Activated CD4-positive, alpha-beta memory T cell treated with anti-CD3 and anti-CD28 coated beads for 36 hours (primary cell): ENCODE measurements at regions not wholly inside any gene's neighbourhood (a gene's known extent, or its start where the extent isn't known, plus 50 kb on each side); places are given as distances from the start of the nearest gene placed in this dataset.

Source experiments
- CTCF ChIA-PET: fragments of 350-600 bp; sonication (Branson Sonifier 250); formaldehyde crosslinking; loops from one replicate; lab custom pipeline; 2021; ENCODE audit warnings: antibody characterized with exemption, inconsistent platforms; lab: Charles Lee
- POLR2A ChIA-PET: fragments of 350-600 bp; sonication (Branson Sonifier 250); formaldehyde crosslinking; loops from one replicate; lab custom pipeline; 2021; ENCODE audit warnings: antibody characterized with exemption; lab: Charles Lee
- DNase-seq: peaks from one replicate; pipeline ENCODE4 v3.0.0-alpha.2; 2020
- H3K27ac Mint-ChIP-seq: one replicate; pipeline ENCODE4 v1.8.0; 2021; ENCODE audit warnings: mixed read lengths
- H3K27me3 Mint-ChIP-seq: one replicate; pipeline ENCODE4 v1.8.0; 2021; ENCODE audit warnings: mixed read lengths
- H3K36me3 Mint-ChIP-seq: one replicate; pipeline ENCODE4 v1.8.0; 2021; ENCODE audit warnings: mixed read lengths
- H3K4me1 Mint-ChIP-seq: one replicate; pipeline ENCODE4 v1.8.0; 2021; ENCODE audit warnings: low read depth, mixed read lengths
- H3K4me3 Mint-ChIP-seq: one replicate; pipeline ENCODE4 v1.8.0; 2021; ENCODE audit warnings: mild to moderate bottlenecking, mixed read lengths
- H3K9me3 Mint-ChIP-seq: one replicate; pipeline ENCODE4 v1.8.0; 2021; ENCODE audit warnings: mixed read lengths
- intact Hi-C: fragments of 100-400 bp; cut with micrococcal nuclease; formaldehyde crosslinking; loops from one replicate; pipeline ENCODE4 v1.15.1; 2023

GRCh38 chr3:89802881-89803280 is 695.5 kb downstream of the EPHA3 start:
- no peak for DNase-seq
- Mint-ChIP-seq H3K4me1 (no peaks in the 10 kb centered on the region), H3K9me3 (peaks cover 4% of the 10 kb centered on the region), H3K27ac (no peak overlapping the region), H3K36me3 (no peaks in the 10 kb centered on the region), H3K27me3 (no peaks in the 10 kb centered on the region), H3K4me3 (no peak overlapping the region)
- CTCF ChIA-PET = no interaction called here
- POLR2A ChIA-PET = no interaction called here
- intact Hi-C loops = no loop called here

DNA sequence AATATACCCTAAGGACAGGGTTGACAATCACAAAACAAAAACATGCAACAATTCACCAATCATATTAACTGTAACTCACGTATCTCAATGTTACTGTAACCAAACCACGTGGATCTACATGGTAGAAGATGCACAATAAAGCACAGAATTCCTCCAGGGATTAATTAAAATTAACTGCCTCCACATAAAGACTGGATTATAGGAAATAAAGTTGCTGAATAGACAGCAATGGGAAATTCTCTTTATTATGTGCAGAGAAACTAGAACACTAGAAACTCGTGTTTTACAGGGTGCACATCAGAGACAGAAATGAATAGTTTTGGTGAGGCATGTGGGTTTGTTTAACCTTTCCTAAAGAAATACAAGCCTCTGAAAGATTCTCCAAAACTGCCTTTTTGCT is 696.3 kb downstream of the EPHA3 start:
- H3K9me3 Mint-ChIP-seq = peaks cover 5% of the 10 kb centered on the region
- H3K4me3 Mint-ChIP-seq = no peak overlapping the region
- no peaks in the 10 kb centered on the region for H3K36me3 Mint-ChIP-seq
- DNase-seq = no peak
- CTCF ChIA-PET = no interaction called here
- intact Hi-C loops = no loop called here
- POLR2A ChIA-PET = no interaction called here
- H3K27ac Mint-ChIP-seq = no peak overlapping the region
- H3K4me1 Mint-ChIP-seq = no peaks in the 10 kb centered on the region
- H3K27me3 Mint-ChIP-seq = no peaks in the 10 kb centered on the region

DNA sequence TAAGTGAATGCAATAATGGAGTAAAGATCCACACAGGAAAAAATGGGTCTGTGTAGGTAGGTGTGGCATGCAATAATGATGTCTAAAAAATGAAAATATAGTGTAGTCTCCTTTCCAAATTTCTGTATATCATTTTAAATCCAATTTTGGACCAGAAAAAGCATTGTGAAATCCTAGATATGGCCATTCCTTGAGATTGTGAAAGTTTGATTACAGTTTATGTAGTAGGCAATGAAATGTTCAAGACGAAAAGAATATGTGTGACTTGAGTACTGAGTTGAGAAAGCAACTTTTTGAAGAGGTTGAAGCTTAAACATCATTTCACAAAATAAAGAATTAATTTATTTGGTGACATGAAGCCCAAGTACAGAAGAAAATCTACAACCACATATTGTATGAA is 698.7 kb downstream of the EPHA3 start:
- Mint-ChIP-seq H3K9me3 (peaks cover 8% of the 10 kb centered on the region), H3K4me3 (no peak overlapping the region), H3K27ac (no peak overlapping the region), H3K4me1 (no peaks in the 10 kb centered on the region), H3K36me3 (no peaks in the 10 kb centered on the region), H3K27me3 (no peaks in the 10 kb centered on the region)
- CTCF ChIA-PET = no interaction called here
- intact Hi-C loops = no loop called here
- no peak for DNase-seq
- POLR2A ChIA-PET = no interaction called here

DNA sequence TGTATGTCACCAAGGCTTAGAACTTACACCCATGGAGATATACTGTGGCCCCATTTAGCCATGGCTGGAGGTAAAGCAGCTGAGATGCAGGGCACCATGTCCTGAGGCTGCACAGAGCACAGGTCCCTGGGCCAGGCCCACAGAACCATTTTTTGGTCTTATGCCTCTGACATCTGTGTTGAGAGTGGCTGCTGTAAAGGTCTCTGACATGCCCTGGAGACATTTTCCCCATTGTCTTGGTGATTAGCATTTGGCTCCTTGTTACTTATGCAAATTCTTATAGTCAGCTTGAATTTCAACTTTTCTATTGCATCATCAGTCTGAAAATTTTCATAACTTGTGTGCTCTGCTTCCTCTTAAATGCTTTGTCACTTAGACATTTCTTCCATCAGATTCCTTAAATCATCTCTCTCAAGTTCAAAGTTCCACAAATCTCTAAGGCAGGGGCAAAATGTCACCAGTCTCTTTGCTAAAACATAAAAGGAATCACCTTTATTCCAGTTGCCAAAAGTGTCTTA is 701.3 kb downstream of the EPHA3 start:
- no peaks in the 10 kb centered on the region for H3K36me3 Mint-ChIP-seq
- peaks cover 24% of the 10 kb centered on the region for H3K9me3 Mint-ChIP-seq
- H3K27ac Mint-ChIP-seq = no peak overlapping the region
- H3K4me1 Mint-ChIP-seq = no peaks in the 10 kb centered on the region
- ChIA-PET POLR2A (no interaction called here), CTCF (no interaction called here)
- no peaks in the 10 kb centered on the region for H3K27me3 Mint-ChIP-seq
- DNase-seq = no peak
- no peak overlapping the region for H3K4me3 Mint-ChIP-seq
- intact Hi-C loops = no loop called here

DNA sequence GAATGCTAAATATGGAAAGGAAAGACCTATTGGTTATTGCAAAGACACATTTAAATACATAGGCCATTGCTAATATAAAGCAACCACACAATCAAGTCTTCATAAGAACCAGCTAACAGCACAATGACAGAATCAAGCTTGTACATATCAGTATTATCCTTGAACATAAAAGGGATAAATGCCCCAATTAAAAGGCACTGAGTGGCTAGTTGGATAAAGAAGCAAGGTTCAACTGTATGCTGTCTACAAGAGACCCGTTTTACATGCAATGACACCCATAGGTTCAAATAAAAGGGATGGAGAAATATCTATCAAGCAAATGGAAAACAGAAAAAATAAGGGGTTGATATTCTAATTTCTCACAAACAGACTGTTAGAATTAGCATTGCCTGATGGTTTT is 706.1 kb downstream of the EPHA3 start:
- no peak overlapping the region for H3K4me3 Mint-ChIP-seq
- no peak for DNase-seq
- intact Hi-C loops = no loop called here
- CTCF ChIA-PET = no interaction called here
- no peaks in the 10 kb centered on the region for H3K27me3 Mint-ChIP-seq
- no peaks in the 10 kb centered on the region for H3K4me1 Mint-ChIP-seq
- H3K27ac Mint-ChIP-seq = no peak overlapping the region
- peaks cover 36% of the 10 kb centered on the region for H3K9me3 Mint-ChIP-seq
- H3K36me3 Mint-ChIP-seq = no peaks in the 10 kb centered on the region
- POLR2A ChIA-PET = no interaction called here

GRCh38 chr3:89841041-89841440 is 733.6 kb downstream of the EPHA3 start:
- H3K36me3 Mint-ChIP-seq = no peaks in the 10 kb centered on the region
- POLR2A ChIA-PET = no interaction called here
- intact Hi-C loops = no loop called here
- no peak overlapping the region for H3K4me3 Mint-ChIP-seq
- H3K9me3 Mint-ChIP-seq = peaks cover 12% of the 10 kb centered on the region
- CTCF ChIA-PET = no interaction called here
- no peak for DNase-seq
- no peak overlapping the region for H3K27ac Mint-ChIP-seq
- no peaks in the 10 kb centered on the region for H3K4me1 Mint-ChIP-seq
- H3K27me3 Mint-ChIP-seq = no peaks in the 10 kb centered on the region

DNA sequence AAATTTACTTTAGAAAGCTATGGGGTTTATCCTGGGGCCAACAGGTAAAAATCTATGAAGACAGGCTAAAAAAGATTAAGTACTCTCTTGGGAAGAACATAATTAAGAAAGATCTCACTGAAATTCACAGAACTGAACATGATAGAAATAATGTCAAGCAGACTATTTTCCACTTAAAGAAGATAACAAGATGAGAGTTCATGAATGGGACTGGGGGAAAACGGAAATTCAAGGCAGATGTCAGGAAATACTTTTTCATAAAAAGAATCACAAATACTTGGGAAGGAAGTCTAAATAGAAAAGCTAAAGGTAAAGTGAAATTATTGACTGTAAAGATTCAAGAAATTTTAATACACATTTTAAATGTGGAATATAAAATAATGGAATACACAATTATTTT is 737.6 kb downstream of the EPHA3 start:
- H3K4me1 Mint-ChIP-seq = no peaks in the 10 kb centered on the region
- CTCF ChIA-PET = no interaction called here
- DNase-seq = no peak
- H3K4me3 Mint-ChIP-seq = no peak overlapping the region
- no peaks in the 10 kb centered on the region for H3K27me3 Mint-ChIP-seq
- H3K9me3 Mint-ChIP-seq = peaks cover 10% of the 10 kb centered on the region
- intact Hi-C loops = no loop called here
- H3K36me3 Mint-ChIP-seq = no peaks in the 10 kb centered on the region
- POLR2A ChIA-PET = no interaction called here
- H3K27ac Mint-ChIP-seq = no peak overlapping the region

DNA sequence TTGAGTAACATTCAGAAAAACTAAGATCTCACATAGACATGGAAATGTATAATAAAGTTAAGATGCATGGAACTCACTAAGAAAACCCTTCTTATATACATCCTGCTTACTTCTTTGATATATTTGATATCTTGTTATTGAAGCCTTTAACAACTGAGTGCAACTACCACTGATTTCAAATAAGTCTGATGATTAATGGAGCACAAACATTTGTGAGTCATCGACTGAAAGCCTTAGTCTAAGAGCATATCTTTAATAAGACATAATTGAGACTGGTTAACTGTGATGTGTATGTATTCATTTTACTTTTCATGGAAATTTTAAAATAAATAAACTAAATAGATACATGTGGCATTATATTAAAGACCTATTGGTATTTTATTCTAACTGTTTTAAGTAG is 740.5 kb downstream of the EPHA3 start:
- no peaks in the 10 kb centered on the region for H3K36me3 Mint-ChIP-seq
- peaks cover 14% of the 10 kb centered on the region for H3K9me3 Mint-ChIP-seq
- intact Hi-C loops = no loop called here
- ChIA-PET CTCF (no interaction called here), POLR2A (no interaction called here)
- no peak overlapping the region for H3K27ac Mint-ChIP-seq
- no peaks in the 10 kb centered on the region for H3K27me3 Mint-ChIP-seq
- H3K4me3 Mint-ChIP-seq = no peak overlapping the region
- no peak for DNase-seq
- H3K4me1 Mint-ChIP-seq = no peaks in the 10 kb centered on the region

- DNase-seq = no peak
- Mint-ChIP-seq H3K36me3 (no peaks in the 10 kb centered on the region), H3K4me3 (no peak overlapping the region), H3K27me3 (no peaks in the 10 kb centered on the region), H3K27ac (no peak overlapping the region), H3K9me3 (peaks cover 22% of the 10 kb centered on the region), H3K4me1 (no peaks in the 10 kb centered on the region)
- intact Hi-C loops = no loop called here
- ChIA-PET CTCF (no interaction called here), POLR2A (no interaction called here)
Measured at GRCh38 chr3:89851974-89852621, 744.7 kb downstream of the EPHA3 start.

GRCh38 chr3:89859757-89860156 is 752.3 kb downstream of the EPHA3 start:
- POLR2A ChIA-PET = no interaction called here
- Mint-ChIP-seq H3K36me3 (no peaks in the 10 kb centered on the region), H3K9me3 (peaks cover 18% of the 10 kb centered on the region), H3K4me3 (no peak overlapping the region), H3K27me3 (no peaks in the 10 kb centered on the region), H3K4me1 (no peaks in the 10 kb centered on the region), H3K27ac (no peak overlapping the region)
- intact Hi-C loops = no loop called here
- no peak for DNase-seq
- CTCF ChIA-PET = no interaction called here

GRCh38 chr3:89867286-89867685 is 759.9 kb downstream of the EPHA3 start:
- H3K4me3 Mint-ChIP-seq = no peak overlapping the region
- peaks cover 7% of the 10 kb centered on the region for H3K9me3 Mint-ChIP-seq
- no peaks in the 10 kb centered on the region for H3K27me3 Mint-ChIP-seq
- no peak for DNase-seq
- H3K36me3 Mint-ChIP-seq = no peaks in the 10 kb centered on the region
- intact Hi-C loops = no loop called here
- H3K27ac Mint-ChIP-seq = no peak overlapping the region
- ChIA-PET POLR2A (no interaction called here), CTCF (no interaction called here)
- no peaks in the 10 kb centered on the region for H3K4me1 Mint-ChIP-seq

- H3K27me3 Mint-ChIP-seq = no peaks in the 10 kb centered on the region
- no peak overlapping the region for H3K27ac Mint-ChIP-seq
- no peaks in the 10 kb centered on the region for H3K4me1 Mint-ChIP-seq
- DNase-seq = no peak
- no peak overlapping the region for H3K4me3 Mint-ChIP-seq
- H3K9me3 Mint-ChIP-seq = peaks cover 17% of the 10 kb centered on the region
- ChIA-PET CTCF (no interaction called here), POLR2A (no interaction called here)
- H3K36me3 Mint-ChIP-seq = no peaks in the 10 kb centered on the region
- intact Hi-C loops = no loop called here
Measured at GRCh38 chr3:89876116-89876515, 768.7 kb downstream of the EPHA3 start.

DNA sequence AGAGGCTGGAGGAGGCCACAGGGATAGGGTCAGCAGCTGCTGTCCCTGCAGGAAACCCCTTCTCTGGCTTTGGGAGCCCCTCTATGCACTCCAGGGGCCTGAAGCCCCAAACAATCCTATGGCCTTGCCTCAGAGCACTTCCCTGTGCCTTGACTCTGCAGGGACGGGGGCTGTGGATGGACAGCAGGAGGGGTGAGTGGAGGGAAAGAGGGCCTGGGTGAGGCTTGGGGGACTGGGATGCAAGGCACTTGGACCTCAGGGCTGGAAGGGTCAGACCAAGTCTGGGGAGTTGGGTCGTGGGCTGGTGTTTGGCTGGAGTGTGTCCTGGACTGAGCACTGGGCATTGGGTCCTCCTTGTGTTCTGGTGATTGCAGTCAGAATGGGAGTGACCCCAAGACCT is 769.8 kb downstream of the EPHA3 start:
- ChIA-PET CTCF (no interaction called here), POLR2A (no interaction called here)
- no peaks in the 10 kb centered on the region for H3K27me3 Mint-ChIP-seq
- DNase-seq = no peak
- H3K36me3 Mint-ChIP-seq = no peaks in the 10 kb centered on the region
- no peak overlapping the region for H3K27ac Mint-ChIP-seq
- H3K4me3 Mint-ChIP-seq = no peak overlapping the region
- H3K9me3 Mint-ChIP-seq = peaks cover 17% of the 10 kb centered on the region
- intact Hi-C loops = no loop called here
- H3K4me1 Mint-ChIP-seq = no peaks in the 10 kb centered on the region
